ENCODE measurements at regions not wholly inside any gene's neighbourhood (a gene's known extent, or its start where the extent isn't known, plus 50 kb on each side); places are given as distances from the start of the nearest gene placed in this dataset.

DNA sequence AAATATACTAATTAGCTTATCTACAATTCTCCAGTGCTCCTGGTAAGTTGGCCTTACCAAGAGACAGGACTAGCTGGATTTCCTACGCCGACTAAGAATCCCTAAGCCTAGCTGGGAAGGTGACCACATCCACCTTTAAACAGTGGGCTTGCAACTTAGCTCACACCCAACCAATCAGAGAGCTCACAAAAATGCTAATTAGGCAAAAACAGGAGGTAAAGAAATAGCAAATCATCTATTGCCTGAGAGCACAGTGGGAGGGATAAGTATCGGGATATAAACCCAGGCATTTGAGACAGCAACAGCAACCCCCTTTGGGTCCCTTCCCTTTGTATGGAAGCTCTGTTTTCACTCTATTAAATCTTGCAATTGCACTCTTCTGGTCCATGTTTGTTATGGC, 1025.0 kb downstream of the RAB28 start:
- no peak overlapping the region for H3K4me3 Mint-ChIP-seq
- peaks cover 48% of the 10 kb centered on the region for H3K9me3 Mint-ChIP-seq
- Histone ChIP-seq H4K20me1 (replicated peaks; ENCODE audit: insufficient read depth) (no peaks in the 10 kb centered on the region), H2AFZ (no peak overlapping the region), H3K4me2 (no peak overlapping the region), H3K4me1 (ENCODE audit: insufficient read depth) (no peaks in the 10 kb centered on the region), H3K9me2 (ENCODE audit: insufficient read depth) (peaks cover 9% of the 10 kb centered on the region; the same call in 1 of the 2 replicates), H3K27ac (ENCODE audit: low read depth) (no peak overlapping the region), H3F3A (replicated peaks; ENCODE audit: low read depth) (no peaks in the 10 kb centered on the region), H3K27me3 (ENCODE audit: insufficient read depth) (no peaks in the 10 kb centered on the region), H3K79me2 (replicated peaks; ENCODE audit: insufficient read depth) (no peaks in the 10 kb centered on the region), H3K36me3 (ENCODE audit: insufficient read depth) (peaks cover 4% of the 10 kb centered on the region; the same call in 1 of the 2 replicates), H3K4me3 (no peak overlapping the region)
- H3K4me1 Mint-ChIP-seq, result no peaks in the 10 kb centered on the region
- no peak for ATAC-seq
- peaks cover 37% of the 10 kb centered on the region for H3K36me3 Mint-ChIP-seq (ENCODE audit: low read depth)
- DNase-seq (ENCODE audit: low spot score), result no peak
- TF ChIP-seq STAT1 (IDR thresholded peaks at IDR 0.05; ENCODE audit: unreplicated experiment) (no peak), ZNF114 (CRISPR knock-in tag; IDR thresholded peaks at IDR 0.05) (no peak), ZNF331 (CRISPR knock-in tag; IDR thresholded peaks at IDR 0.05; ENCODE audit: low read depth) (no peak)
- TF ChIP-seq, protein P1, sequence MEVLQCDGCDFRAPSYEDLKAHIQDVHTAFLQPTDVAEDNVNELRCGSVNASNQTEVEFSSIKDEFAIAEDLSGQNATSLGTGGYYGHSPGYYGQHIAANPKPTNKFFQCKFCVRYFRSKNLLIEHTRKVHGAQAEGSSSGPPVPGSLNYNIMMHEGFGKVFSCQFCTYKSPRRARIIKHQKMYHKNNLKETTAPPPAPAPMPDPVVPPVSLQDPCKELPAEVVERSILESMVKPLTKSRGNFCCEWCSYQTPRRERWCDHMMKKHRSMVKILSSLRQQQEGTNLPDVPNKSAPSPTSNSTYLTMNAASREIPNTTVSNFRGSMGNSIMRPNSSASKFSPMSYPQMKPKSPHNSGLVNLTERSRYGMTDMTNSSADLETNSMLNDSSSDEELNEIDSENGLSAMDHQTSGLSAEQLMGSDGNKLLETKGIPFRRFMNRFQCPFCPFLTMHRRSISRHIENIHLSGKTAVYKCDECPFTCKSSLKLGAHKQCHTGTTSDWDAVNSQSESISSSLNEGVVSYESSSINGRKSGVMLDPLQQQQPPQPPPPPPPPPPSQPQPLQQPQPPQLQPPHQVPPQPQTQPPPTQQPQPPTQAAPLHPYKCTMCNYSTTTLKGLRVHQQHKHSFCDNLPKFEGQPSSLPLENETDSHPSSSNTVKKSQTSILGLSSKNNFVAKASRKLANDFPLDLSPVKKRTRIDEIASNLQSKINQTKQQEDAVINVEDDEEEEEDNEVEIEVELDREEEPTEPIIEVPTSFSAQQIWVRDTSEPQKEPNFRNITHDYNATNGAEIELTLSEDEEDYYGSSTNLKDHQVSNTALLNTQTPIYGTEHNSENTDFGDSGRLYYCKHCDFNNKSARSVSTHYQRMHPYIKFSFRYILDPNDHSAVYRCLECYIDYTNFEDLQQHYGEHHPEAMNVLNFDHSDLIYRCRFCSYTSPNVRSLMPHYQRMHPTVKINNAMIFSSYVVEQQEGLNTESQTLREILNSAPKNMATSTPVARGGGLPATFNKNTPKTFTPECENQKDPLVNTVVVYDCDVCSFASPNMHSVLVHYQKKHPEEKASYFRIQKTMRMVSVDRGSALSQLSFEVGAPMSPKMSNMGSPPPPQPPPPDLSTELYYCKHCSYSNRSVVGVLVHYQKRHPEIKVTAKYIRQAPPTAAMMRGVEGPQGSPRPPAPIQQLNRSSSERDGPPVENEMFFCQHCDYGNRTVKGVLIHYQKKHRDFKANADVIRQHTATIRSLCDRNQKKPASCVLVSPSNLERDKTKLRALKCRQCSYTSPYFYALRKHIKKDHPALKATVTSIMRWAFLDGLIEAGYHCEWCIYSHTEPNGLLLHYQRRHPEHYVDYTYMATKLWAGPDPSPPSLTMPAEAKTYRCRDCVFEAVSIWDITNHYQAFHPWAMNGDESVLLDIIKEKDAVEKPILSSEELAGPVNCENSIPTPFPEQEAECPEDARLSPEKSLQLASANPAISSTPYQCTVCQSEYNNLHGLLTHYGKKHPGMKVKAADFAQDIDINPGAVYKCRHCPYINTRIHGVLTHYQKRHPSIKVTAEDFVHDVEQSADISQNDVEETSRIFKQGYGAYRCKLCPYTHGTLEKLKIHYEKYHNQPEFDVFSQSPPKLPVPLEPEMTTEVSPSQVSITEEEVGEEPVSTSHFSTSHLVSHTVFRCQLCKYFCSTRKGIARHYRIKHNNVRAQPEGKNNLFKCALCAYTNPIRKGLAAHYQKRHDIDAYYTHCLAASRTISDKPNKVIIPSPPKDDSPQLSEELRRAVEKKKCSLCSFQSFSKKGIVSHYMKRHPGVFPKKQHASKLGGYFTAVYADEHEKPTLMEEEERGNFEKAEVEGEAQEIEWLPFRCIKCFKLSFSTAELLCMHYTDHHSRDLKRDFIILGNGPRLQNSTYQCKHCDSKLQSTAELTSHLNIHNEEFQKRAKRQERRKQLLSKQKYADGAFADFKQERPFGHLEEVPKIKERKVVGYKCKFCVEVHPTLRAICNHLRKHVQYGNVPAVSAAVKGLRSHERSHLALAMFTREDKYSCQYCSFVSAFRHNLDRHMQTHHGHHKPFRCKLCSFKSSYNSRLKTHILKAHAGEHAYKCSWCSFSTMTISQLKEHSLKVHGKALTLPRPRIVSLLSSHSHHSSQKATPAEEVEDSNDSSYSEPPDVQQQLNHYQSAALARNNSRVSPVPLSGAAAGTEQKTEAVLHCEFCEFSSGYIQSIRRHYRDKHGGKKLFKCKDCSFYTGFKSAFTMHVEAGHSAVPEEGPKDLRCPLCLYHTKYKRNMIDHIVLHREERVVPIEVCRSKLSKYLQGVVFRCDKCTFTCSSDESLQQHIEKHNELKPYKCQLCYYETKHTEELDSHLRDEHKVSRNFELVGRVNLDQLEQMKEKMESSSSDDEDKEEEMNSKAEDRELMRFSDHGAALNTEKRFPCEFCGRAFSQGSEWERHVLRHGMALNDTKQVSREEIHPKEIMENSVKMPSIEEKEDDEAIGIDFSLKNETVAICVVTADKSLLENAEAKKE (CRISPR knock-in tag; IDR thresholded peaks at IDR 0.05), result no peak
- TF ChIP-seq, protein P2, sequence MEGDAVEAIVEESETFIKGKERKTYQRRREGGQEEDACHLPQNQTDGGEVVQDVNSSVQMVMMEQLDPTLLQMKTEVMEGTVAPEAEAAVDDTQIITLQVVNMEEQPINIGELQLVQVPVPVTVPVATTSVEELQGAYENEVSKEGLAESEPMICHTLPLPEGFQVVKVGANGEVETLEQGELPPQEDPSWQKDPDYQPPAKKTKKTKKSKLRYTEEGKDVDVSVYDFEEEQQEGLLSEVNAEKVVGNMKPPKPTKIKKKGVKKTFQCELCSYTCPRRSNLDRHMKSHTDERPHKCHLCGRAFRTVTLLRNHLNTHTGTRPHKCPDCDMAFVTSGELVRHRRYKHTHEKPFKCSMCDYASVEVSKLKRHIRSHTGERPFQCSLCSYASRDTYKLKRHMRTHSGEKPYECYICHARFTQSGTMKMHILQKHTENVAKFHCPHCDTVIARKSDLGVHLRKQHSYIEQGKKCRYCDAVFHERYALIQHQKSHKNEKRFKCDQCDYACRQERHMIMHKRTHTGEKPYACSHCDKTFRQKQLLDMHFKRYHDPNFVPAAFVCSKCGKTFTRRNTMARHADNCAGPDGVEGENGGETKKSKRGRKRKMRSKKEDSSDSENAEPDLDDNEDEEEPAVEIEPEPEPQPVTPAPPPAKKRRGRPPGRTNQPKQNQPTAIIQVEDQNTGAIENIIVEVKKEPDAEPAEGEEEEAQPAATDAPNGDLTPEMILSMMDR (conservative IDR thresholded peaks at IDR 0.05; ENCODE audit: low read depth in 2 of 2), result no peak
- no peak overlapping the region for H3K27ac Mint-ChIP-seq
- H3K27me3 Mint-ChIP-seq (ENCODE audit: insufficient read depth, low read depth, poor library complexity), result peaks cover 4% of the 10 kb centered on the region
